Hindlimb muscle (tissue), 1 donor: ENCODE measurements at regions not wholly inside any gene's neighbourhood (a gene's known extent, or its start where the extent isn't known, plus 50 kb on each side); places are given as distances from the start of the nearest gene placed in this dataset.
"Not testable (repeated sequence)": the region's sequence is repeated elsewhere in the genome, so short reads cannot be mapped to it uniquely, and the experiment has no call there.

Source experiments
- DNase-seq: peaks from one replicate; pipeline ENCODE4 v3.0.0-alpha.2; 2013

DNA sequence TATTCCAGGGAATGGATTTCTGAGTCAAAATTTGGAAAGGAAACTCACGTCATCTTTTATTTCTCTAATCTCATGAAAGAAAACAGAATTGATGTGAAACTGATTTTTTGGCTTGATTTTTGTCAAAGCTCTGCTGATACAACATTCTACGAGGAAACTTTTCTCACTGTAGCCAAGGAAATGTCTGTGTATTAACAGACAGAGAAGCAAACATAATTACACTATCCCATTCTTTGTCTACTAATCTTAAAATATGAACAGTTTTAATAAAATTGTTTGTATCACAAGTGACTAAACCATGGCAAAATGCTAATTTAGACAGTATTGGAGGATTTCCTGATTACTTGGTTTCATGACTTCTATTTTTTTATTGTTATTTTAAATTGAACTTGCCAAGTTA is 1437.0 kb downstream of the OTOL1 start:
- DNase-seq = no peak

DNA sequence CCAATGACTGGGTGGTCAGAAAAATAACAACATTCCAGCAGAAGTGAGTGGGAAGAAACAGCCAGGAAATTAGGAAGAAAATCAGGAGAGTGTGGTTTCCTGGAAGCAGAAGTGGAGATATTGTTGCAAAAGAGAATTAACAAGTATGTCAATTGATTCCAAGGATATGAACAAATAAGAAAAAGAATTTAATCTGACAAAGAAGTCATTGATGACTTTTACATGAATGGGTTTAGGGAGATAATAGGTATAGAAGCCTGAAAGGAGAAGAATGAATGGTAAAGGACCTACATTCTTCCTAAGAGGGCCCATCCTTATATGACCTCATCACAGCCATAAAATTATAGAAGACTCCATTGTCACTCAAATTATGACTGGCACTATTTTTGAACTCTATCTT is 1440.1 kb downstream of the OTOL1 start:
- DNase-seq = no peak

DNA sequence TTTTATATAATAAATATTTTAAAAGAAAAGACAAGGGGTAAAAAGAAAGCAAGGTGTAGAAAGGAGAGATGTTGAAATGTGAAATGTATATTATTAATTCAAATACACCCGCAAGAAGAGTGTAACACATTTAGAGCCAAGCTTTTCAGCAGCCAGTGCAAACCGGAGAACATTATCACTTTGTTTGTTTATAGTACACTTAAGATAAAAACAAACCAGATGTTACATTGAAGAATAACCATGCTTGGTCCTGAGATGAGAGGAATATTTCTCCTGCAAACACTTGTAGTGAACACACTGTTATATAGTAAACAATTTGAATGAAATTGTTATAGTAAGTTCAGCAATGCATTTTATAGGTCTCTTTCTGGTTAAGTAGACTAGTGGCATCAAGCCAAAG is 1441.5 kb downstream of the OTOL1 start:
- no peak for DNase-seq

DNA sequence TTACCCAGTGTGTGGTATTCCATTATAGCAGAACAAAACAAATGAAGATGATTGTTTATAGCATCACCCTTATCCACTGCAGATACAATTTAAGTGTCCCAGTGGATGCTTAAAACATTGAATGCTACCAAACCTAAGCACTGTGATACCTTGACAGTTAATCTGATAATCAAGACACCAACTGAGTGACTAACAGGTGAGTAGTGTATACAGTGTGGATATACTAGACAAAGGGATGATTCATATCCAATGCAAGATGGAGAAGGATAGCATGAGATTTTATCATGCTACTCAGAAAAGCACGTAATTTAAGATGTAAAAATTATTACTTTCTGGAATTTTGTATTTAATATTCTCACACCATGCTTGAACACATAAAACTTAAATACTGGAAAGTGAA is 1449.0 kb downstream of the OTOL1 start:
- DNase-seq = no peak

DNA sequence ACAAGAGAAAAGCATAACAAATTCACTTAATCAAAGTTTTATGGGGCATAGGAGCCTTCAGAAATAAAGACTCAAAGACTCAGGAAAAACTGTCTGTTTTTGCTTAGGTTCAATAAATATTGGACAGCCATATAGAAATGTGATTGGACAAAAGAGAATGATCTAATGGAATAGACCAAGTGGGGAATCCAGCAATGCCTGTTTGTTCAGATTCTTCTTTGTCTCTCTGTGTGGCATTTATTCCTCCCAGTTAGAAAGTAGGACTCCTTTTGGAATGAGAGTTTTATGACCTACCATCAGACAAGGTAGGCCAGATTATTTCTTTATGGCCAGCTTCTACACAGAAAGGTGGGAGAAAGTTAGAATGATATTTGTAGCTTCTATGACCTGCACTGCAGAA is 1460.1 kb downstream of the OTOL1 start:
- no peak for DNase-seq

DNA sequence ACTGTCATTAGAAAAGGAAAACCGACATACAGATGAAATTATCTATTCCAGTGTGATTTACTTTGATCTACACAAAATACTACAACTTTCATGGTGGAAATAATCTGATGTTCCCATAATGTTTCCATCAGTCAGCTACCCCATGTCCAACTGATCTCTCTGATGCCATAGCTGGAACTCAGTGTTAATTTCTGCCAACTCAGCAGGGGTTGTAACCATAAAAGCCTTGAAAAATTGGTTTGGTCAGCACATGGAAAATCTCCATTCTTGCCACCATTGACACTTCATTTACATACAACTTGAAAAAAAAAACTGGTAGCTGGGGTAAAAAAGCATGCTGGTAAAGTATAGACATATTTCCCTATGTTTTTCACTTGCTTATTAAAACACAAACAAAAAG is 1463.7 kb downstream of the OTOL1 start:
- DNase-seq = no peak

DNA sequence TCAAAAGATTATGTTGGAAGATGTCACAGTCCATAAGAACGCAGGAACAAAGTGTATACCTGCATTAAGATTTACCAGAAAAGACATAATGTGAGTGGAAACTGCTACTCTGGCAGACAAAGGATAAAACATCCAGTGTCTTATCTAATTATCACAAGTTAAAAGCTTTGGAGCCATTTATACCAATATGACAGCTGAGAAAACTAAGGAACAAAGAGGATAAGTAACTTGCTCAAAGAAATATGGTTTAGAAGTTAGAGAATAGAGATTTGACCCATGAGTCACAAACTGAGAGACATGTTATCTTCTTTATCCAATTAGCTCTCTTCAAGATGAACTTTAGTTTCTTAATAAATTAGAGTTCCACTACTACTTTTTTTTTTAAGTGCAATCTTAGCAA is 1473.7 kb downstream of the OTOL1 start:
- DNase-seq = no peak

DNA sequence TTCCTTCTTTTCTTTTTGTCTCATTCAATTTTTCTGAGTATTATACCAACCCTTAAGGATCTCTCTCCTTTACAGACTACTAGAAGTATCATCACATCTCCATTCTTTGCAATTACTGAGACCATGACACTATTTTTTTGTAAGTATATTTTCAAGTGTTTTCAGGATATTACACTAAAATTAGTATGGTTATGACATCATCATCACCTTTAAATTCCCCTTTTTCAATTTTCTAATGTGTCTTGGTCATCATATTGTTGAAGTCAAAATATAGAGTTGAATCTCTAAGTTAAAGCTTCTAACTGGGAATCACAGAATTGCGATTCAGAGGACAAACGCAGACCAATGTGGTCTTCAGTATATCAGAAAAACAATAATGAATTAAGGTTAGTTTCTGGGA is 1475.1 kb downstream of the OTOL1 start:
- no peak for DNase-seq

DNA sequence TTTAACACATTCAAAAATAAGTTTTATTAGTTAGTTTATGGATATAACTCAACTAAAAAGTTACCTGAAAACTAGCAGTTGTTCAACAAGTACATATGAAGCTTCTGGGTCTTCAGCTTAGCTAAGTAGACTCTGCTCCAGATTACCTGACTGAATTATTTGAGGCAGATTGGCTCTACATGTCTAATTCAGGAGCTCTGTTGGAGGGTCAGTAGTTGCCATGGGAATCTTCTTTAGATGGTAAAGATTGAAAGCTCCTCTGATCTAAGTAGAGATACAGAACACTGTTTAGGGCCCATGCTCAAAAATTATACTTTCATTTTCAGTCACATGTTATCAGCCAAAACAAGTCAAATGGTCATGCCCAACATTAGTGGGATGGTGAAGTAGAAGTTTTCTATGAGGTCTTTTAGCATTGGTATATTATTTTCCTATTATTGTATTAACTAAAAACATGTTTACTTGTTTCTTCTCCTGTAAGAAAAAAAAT is 1476.9 kb downstream of the OTOL1 start:
- no peak for DNase-seq

DNA sequence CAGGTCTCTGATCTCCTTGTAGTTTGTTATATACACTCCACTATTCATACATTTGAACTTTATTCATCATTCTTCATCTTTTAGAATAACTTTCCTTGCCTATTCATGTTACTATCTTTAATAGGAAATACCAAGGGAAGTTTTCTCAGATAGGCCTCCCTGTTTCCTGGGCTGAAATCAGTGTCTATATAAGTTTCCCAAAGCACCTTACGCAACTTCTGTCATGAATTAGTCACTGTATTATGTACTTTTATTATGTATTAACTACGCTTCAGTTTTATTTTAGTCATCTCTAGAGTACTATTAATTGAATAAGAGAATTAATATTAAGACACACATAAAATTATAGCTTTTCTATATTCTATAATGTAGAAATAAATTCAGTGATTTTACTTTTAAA is 1481.5 kb downstream of the OTOL1 start:
- DNase-seq = no peak

DNA sequence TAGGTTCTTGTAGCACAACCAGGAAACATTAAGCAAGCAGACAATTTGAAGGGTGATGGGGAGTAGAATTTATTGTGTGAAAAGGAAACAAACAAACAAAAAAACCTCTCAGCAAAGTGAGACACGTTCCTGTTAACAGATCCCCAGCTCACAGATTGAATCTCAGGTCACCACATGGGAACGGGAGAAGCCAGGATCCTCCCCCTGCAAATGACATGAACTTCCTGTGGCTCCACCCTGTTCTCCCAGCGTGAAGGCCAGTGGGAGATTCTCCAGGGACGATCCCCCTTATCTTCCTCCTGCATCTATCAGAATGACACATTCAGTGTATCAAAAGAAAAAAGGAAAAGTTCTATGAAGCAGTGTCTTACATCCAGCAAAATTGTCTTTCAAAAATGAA is 1488.1 kb downstream of the OTOL1 start:
- DNase-seq = no peak

DNA sequence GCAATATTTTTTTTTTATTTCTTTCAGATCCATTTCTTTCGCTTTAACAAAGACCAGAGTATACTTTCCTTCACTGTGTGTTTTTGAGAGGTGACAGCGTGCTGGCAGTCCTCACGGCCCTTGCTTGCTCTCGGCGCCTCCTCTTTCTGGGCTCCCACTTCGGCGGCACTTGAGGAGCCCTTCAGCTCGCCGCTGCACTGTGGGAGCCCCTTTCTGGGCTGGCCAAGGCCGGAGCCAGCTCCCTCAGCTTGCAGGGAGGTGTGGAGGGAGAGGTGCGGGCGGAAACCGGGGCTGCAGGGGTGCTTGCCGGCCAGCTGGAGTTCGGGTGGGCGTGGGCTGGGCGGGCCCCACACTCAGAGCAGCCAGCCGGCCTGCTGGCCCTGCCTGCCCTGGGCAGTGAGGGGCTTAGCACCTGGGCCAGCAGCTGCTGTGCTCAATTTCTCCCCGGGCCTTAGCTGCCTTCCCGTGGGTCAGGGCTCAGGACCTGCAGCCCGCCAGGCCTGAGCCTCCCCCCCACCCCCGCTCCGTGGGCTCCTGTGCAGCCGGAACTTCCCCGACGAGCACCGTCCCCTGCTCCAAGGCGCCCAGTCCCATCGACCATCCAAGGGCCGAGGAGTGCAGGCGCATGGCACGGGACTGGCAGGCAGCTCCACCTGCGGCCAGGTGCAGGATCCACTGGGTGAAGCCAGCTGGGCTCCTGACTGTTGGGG is 1490.6 kb downstream of the OTOL1 start:
- not testable (repeated sequence) for DNase-seq

DNA sequence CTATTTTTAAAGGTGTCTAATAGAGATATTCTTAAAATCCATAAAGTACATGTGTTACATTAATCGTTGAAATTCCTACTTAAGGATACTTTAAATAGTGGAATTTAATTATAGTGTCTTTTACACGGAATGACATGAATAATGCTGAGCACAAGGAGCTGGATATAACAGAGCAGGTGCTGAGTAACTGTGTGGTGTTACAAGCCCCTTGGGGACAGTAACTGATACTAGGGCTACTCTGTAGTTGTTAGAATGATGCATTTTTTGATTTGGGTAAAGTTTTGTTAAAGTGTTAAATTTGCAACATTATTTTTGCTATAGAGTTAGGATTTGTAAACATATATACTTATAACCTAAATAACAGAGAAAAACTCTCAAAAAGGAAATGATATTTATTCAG is 1496.1 kb downstream of the OTOL1 start:
- DNase-seq = no peak

DNA sequence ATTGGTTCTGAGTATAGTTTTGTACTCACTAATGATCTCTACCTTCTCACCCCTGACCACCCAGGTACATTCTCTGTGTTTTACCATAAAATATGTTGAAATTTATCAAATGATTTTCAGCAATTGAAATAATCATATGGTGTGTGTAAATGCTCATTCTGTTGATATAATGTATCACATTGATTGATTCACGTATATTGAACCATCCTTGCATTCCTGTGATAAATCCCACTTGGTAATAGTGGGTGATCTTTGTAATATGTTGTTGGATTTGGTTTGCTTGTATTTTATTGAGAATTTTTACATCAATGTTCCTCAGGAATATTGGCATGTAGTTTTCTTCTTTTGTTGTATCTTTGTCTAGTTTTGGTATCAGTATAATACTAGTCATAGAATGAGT is 1497.6 kb downstream of the OTOL1 start:
- no peak for DNase-seq

DNA sequence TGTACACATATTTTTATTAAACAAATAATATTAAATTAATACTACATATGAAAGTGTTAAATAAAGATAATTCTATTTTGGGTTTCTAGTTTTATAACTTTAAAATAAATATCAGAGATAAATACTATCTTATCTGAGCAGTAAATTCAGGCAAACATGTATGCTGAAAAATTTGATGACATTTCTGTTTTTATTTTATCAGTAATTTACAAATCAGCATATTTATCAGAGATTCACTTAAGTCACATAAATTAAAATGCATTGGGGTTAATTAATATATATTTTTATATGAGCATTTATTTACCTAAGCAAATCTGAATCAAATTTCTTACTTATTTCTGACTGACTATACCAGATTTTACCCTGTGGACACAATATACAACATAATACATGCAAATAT is 1499.8 kb downstream of the OTOL1 start:
- no peak for DNase-seq

DNA sequence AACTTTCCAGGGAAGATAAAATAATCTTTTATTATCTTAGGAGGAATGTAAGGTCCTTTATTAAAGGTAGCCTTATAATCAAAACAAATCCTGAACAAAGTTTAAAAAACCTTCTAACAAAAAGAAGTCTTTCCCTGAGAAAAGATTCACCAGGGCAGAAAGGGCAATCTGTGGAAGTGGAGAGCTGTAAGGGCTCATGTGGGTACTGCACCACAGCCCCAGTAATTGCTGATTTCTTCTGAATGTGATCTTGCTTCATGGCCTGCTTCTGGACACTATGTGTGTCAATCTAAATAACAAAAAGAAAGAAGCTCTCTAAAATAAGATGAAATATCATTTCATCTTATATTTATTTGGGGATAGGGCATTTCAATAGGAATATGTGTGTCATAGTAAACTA is 1501.6 kb downstream of the OTOL1 start:
- DNase-seq = no peak

DNA sequence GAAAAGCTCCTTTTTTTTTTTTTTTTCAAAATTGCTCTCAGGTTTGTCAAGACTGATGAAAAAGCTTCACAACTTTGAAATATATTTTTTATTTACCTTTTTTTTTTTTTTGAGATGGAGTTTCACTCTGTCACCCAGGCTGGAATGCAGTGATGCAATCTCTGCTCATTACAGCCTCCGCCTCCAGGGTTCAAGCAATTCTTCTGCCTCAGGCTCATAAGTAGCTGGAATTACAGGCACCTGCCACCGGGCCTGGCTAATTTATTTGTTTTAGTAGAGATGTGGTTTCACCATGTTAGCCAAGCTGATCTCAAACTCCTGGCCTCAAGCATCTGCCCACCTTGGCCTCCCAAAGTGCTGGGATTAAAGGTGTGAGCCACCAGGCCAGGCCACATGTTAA is 1515.0 kb downstream of the OTOL1 start:
- DNase-seq = no peak

DNA sequence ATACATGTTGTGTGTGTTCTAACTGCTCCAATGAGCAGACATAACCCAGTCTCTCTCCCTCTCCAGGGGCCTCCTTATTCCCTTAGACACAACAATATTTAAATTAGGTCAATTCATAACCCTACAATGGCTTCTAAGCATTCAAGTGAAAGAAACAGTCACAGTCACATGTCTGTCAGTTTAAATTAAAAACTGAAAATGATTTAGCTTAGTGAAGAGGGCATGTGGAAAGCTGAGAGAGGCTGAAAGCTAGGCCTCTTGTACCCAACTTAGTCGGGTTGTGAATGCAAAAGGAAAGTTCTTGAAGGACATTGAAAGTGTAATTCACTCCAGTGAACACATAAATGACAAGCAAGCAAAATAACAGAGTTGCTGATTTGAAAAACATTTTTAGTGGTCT is 1519.6 kb downstream of the OTOL1 start:
- DNase-seq = no peak

DNA sequence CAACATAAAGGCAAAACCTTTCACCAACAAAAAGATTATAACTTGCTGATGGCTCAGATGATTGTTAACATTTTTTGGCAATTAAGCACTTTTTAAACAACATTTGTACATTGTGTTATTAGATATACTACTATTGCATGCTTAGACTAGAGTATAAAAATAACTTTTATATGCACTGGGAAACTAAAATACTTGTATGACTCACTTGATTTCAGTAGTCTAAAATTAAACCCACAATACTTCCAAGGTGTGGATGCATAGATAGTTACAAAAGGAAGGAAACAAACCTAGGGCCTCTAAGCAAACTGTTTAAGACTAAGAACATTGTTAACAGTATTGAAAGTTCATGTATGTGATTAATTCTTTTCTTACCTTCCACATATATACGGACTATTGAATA is 1521.5 kb downstream of the OTOL1 start:
- no peak for DNase-seq

DNA sequence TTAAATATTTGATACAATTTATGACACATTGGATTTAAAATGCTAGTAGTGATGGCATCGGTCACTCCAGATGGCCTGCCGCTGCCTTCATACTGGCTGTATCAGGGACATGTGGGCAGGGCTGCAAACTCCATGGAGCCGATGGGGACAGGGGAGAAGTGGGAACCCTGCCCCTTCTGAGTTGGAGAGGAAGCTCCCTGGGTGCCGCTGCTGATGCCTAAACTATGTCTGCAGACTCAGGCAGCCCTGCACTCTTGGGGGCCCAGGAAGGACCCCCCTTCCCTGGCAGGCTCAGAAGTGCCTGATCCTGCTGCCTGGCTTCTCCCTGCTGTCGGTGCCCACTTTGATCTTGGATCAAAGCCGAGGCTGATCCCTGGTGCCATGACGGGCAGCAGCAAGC is 1522.1 kb downstream of the OTOL1 start:
- DNase-seq = no peak

DNA sequence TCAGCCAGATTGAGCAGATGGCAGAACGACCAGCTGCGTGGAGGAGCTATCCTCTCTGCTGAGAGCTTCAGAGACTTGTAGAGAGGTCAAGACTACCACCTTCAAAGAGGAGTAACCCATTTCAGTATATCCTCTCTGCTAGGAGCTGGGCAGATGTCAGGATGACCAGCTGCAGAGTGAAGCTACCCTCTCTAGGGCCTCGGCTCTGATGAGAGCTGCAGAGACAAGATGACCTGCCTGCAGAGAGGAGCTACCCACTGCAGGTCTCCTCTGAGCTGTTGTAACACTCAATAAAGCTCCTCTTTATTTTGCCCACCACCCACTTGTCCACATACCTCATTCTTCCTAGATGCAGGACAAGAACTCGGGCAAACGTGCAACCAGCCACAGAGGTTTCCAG is 1522.7 kb downstream of the OTOL1 start:
- DNase-seq = no peak

DNA sequence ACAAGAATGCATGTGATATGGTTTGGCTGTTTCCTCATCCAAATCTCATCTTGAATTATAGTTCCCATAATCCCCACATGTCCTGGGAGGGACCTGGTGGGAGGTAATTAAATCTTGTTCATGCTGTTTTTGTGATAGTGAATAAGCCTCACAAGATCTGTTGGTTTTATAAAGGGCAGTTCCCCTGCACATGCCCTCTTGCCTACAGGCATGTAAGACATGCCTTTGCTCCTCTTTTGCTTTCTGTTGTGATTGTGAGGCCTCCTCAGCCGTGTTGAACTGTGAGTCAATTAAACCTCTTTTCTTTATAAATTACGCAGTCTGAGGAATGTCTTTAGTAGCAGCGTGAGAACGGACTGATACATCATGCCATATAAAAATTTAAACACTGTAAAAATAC is 1537.0 kb downstream of the OTOL1 start:
- DNase-seq = no peak

DNA sequence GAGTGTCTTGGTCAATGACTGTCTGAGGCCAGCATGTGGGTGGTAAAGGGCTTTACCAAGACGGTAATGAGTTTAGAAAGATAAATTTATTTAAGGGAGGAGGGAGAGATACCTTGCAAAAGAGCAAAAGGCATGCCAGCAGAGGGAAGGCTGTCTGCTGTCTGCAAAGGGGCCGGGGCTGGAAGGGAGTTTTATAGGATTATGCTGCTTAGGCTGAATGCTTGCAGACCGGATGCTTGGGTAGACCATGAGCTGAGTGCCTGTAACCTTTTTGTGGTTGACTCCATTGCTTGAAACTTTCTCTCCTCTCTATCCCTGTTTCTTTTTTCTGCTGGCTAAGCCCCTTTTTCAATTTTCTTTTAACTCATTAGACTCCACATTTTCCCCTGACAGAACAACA is 1543.0 kb downstream of the OTOL1 start:
- no peak for DNase-seq

DNA sequence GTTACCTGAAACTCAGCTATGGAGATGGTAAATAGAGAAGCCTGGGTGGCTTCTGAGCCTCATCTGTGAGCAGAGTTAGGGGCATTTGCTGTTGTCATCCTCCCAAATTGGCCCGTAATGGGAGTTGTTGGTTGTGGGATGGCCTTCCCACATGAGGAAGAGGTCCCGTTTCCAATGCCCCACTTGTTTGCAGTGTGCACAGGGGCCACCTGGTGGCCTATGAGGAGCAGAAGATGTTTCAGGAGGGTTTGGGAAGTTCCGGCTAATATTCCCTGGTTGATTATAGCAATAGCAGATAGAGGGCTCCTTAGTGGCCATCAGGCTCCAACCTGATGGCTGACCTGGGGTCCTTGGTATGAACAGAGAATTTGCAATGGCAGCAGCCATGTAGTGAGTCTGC is 1546.5 kb downstream of the OTOL1 start:
- no peak for DNase-seq

DNA sequence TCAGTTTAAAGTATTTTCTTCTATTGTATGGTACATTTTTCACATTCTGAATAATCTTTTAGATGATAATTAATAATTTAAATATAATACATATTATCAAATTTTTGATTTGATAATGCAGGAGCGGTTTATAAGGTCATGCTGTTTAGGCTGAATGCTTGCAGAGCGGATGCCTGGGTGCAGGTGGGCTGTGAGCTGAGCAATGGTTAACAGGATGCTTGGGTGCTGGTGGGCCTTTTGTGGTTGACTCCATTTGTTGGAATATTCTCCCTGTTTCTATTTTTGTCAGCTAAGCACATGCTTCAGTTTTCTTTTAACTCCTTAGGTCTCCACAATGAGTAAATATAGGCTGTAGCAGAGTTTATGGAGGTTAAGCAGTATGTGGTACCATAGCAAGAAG is 1549.3 kb downstream of the OTOL1 start:
- no peak for DNase-seq
